ENCODE measurements at regions not wholly inside any gene's neighbourhood (a gene's known extent, or its start where the extent isn't known, plus 50 kb on each side); places are given as distances from the start of the nearest gene placed in this dataset.

- DNase-seq: no peak
Observed at GRCh38 chr21:22597660-22598255, 1599.5 kb downstream of the NCAM2 start.

- no peak for DNase-seq
Observed at GRCh38 chr21:22609802-22610201, 1611.6 kb downstream of the NCAM2 start.

DNA sequence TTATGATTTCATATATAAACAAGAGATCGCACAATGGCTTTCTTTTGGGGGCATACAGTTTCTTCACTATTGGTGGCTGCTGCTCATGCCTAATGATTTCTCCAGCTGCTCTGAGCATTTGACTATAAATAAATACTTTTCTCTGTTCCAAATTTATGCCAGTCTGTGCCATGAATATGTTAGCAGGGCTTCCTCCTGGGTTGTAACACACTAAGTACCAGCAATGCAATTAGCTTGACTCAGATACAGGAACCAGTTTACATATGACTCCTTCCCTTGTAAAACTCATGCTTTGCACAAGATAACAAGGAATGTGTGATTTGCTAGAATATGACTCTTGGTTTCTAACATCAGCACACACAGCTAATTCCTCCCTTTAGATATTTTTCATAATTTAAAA, 1629.7 kb downstream of the NCAM2 start:
- no peak for DNase-seq

DNA sequence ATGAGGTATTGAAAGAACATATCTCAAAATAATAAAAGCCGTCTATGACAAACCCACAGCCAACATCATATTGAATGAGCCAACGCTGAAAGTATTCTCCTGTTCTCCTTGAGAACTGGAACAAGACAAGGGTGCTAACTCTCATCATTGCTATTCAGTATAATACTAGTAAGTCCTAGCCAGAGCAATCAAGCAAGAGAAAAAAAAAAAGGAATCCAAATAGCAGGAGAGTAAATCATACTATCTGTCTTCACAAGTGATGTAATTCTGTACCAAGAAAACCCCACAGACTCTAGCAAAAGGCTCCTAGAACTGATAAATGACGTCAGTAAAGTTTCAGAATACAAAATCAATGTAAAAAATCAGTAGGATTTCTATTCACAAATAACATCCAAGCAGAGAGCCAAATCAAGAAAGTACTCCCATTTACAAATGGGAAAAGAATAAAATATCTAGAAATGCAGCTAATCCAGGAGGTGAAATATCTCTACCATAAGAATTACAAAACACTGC, 1632.8 kb downstream of the NCAM2 start:
- no peak for DNase-seq

DNA sequence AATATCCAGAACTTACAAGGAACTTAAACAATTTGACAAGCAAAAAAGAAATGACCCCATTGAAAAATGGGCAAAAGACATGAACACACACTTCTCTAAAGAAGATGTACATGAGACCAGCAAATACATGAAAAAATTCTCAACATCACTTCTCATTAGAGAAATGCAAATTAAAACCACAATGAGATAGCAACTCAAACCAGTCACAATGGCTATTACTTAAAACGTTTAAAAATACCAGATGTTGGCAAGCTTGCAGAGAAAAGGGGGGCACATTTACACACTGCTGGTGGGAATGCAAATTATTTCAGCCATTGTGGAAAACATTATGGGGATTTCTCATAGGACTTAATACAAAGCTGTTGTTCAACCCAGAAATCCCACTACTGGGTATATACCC, 1634.0 kb downstream of the NCAM2 start:
- DNase-seq: no peak

- no peak for DNase-seq
Observed at GRCh38 chr21:22649246-22649645, 1651.0 kb downstream of the NCAM2 start.

- DNase-seq: no peak
Observed at GRCh38 chr21:22650226-22650625, 1652.0 kb downstream of the NCAM2 start.

- no peak for DNase-seq
Observed at GRCh38 chr21:22657781-22658180, 1659.6 kb downstream of the NCAM2 start.

- DNase-seq: no peak
Observed at GRCh38 chr21:22670148-22670547, 1671.9 kb downstream of the NCAM2 start.

DNA sequence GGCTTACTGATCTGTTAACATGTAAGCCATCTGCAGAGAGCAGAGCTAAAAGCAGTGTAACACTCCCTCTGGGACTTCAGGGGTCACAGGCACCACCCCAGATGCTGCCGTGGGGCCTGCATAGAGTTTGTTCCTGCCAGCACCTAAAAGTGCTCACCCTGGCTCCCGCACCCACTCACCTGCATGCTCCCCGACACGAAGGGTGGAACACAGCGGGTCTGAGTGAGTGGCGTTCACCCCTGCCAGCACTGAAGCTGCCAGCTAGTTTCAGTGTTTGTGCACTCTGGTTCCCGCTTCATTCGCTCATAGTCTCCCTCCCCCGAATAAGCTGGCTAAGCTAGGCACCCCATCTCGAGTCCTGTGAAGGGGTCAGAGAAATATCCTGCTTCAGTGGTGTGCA, 1681.0 kb downstream of the NCAM2 start:
- DNase-seq: peak; percentile 31

DNA sequence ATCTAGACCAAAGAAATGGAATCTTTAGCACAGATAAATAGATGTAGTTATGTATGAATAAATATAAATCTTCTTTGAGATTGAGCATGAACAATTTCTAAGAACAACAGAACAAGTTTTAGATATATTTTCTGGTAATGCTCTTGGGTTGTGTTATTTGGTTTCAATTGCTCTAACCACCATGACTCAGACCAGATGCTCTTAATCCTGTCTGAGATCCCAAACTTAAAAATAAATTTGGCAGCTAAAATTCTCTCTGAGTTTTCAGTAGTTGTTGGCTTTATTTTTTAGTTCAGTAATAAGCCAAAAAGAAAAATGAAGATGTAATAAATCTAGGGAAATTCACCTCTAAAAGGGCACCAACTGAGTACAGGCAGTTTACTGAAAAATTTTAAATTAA, 1693.4 kb downstream of the NCAM2 start:
- no peak for DNase-seq

DNA sequence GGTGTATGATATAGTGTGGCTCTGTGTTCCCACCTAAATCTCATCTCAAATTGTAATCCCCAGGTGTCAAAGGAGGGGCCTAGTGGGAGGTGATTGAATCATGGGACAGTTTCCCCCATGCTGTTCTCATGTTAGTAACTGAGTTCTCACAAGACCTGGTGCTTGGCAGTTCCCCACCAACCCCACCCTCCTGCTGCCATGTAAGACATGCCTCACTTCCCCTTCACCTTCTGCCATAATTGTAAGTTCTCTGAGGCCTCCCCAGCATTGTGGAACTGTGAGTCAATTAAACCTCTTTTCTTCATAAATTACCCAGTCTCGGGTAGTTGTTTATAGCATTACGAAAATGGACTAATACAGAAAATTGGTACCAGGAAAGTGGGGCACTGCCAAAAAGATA, 1705.3 kb downstream of the NCAM2 start:
- no peak for DNase-seq

DNA sequence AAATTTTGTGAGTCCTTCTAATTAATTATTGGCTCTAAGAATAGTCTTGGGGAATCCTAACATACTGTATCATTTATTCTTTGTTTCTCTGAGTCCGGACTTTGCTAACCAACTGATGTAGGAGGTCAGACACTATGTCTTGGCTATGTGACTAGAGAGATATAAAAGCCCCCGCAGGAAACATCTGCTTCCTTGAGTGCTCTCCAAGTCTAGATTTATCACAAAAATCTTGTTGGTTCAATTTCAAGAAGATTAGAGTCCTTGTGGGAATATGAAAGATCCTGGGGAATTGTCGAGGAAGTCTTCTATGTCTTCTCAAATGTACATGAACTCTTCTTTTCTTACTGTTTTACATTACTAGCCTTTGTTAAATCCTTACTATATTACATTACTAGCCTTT, 1712.5 kb downstream of the NCAM2 start:
- no peak for DNase-seq

GRCh38 chr21:22711636-22712035, 1713.4 kb downstream of the NCAM2 start:
- peak; percentile 65 for DNase-seq

- no peak for DNase-seq
Observed at GRCh38 chr21:22725436-22725835, 1727.2 kb downstream of the NCAM2 start.

GRCh38 chr21:22728091-22728490, 1729.9 kb downstream of the NCAM2 start:
- peak; percentile 27 for DNase-seq

- peak; percentile 13 for DNase-seq
Observed at GRCh38 chr21:22743085-22743484, 1744.9 kb downstream of the NCAM2 start.

DNA sequence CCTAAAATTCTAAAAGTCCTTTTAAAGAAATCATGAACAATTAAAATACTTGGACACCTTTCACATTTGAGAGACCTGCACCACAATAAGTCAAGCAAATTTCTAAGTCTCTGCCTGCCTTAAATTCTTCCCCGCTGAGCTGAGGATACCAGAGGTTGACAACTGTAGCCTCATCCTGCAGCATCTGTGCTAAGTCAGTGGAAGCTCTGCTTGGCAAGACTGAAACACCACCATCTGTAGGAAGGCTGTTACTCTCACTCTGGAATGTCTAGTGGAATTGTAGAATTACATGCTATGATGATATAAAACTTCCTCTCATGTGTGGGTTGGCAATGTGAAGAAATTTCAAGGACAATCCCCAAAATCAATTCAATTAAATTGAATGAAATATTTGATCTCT, 1756.5 kb downstream of the NCAM2 start:
- peak; percentile 52 for DNase-seq

GRCh38 chr21:22758478-22758877, 1760.3 kb downstream of the NCAM2 start:
- peak; percentile 82 for DNase-seq

DNA sequence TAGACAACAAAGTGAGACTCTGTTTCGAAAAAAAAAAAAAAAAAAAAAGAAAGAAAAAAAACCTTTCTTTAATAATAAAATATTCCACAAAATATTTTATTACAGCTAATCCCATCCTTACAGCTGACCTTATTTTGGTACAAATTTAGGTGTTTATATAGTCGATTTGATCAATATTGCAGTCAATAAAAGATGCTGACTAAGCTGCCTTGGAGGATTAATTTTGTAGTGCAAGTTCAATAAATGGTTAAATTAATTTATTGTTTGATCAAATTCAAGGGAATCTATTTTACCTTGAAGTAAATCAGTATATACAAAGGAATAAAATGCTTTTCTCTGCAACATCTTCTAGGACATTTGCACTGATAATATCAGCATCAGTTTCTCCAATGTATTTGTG, 1764.3 kb downstream of the NCAM2 start:
- no peak for DNase-seq

GRCh38 chr21:22763442-22763841, 1765.2 kb downstream of the NCAM2 start:
- no peak for DNase-seq

GRCh38 chr21:22764222-22764621, 1766.0 kb downstream of the NCAM2 start:
- DNase-seq: no peak

GRCh38 chr21:22791376-22791775, 1793.2 kb downstream of the NCAM2 start:
- peak; percentile 44 for DNase-seq

DNA sequence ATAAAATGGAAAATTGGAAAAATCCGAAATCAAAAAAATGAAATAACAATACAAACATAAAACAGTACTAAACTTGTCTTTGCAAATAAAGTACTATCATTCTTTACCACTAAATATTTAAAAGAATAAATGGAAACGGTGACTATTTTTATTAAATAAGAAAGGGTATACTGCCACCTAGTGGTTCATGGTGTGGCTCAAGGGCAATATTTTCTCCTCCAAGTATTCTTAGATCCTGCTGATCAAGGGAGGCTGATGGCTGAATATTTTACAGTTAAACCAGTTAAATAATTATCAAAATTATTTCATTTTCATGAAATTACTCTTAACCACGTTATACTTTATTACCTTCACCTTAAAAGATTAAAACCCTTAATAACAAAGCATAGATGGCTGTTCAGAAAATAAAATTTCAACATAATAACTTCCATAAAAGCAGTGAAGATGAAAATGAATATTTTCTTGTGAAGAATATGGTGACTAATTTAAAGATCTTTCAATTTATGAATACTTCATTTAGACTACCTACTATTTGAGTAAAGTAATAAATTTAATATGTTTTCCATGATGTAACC, 1793.9 kb downstream of the NCAM2 start:
- DNase-seq: peak; percentile 81

GRCh38 chr21:22795091-22795490, 1796.9 kb downstream of the NCAM2 start:
- DNase-seq: no peak
